ENCODE measurements at regions not wholly inside any gene's neighbourhood (a gene's known extent, or its start where the extent isn't known, plus 50 kb on each side); places are given as distances from the start of the nearest gene placed in this dataset.

- WGBS, 2 donors, result 54 to 56% methylated on average over 2 of the region's 2 CpGs
- no peak for DNase-seq (ENCODE audit: low spot score in 2 of 2)
- intact Hi-C loops (cut with DNase I; ENCODE audit: low total_unique reads), result no loop called here
- no peak for TF ChIP-seq POLR2A (IDR thresholded peaks at IDR 0.05)
- no peak for TF ChIP-seq CTCF (IDR thresholded peaks at IDR 0.05)
- H3K4me3 ChIP-seq (ENCODE audit: low read depth, poor library complexity, severe bottlenecking), result no peak overlapping the region
These were observed 161.0 kb upstream of the GPRIN3 start for GRCh38 chr4:89468602-89469001.

GRCh38 chr4:89463341-89463740 lies 155.7 kb upstream of the GPRIN3 start:
- TF ChIP-seq POLR2A (IDR thresholded peaks at IDR 0.05) (no peak), CTCF (IDR thresholded peaks at IDR 0.05) (no peak)
- intact Hi-C loops (cut with DNase I; ENCODE audit: low total_unique reads), result no loop called here
- no peak for DNase-seq (ENCODE audit: low spot score in 2 of 2)

GRCh38 chr4:89447543-89447942 lies 139.9 kb upstream of the GPRIN3 start:
- H3K4me3 ChIP-seq (ENCODE audit: low read depth, poor library complexity, severe bottlenecking), result no peak overlapping the region
- no peak for TF ChIP-seq CTCF (IDR thresholded peaks at IDR 0.05)
- no peak for TF ChIP-seq POLR2A (IDR thresholded peaks at IDR 0.05)
- intact Hi-C loops (cut with DNase I; ENCODE audit: low total_unique reads), result no loop called here
- 70 to 85% methylated on average over 1 of the region's 1 CpG for WGBS, 2 donors
- no peak for DNase-seq (ENCODE audit: low spot score in 2 of 2)

More at GRCh38 chr4:89463341-89463740, 155.7 kb upstream of the GPRIN3 start:
- H3K4me3 ChIP-seq (ENCODE audit: low read depth, poor library complexity, severe bottlenecking), result no peak overlapping the region

- intact Hi-C loops (cut with DNase I; ENCODE audit: low total_unique reads), result no loop called here
- no peak for TF ChIP-seq POLR2A (IDR thresholded peaks at IDR 0.05)
- no peak for TF ChIP-seq CTCF (IDR thresholded peaks at IDR 0.05)
- H3K4me3 ChIP-seq (ENCODE audit: low read depth, poor library complexity, severe bottlenecking), result no peak overlapping the region
- WGBS, 2 donors, result 74% methylated on average over 2 of the region's 2 CpGs
- DNase-seq (ENCODE audit: low spot score in 2 of 2), result no peak
These were observed 138.6 kb upstream of the GPRIN3 start for GRCh38 chr4:89446193-89446592.

- DNase-seq (ENCODE audit: low spot score in 2 of 2), result no peak
- no peak overlapping the region for H3K4me3 ChIP-seq (ENCODE audit: low read depth, poor library complexity, severe bottlenecking)
- intact Hi-C loops (cut with DNase I; ENCODE audit: low total_unique reads), result loop anchor here (5.0 kb wide), 1 partner anchor 212 kb away; no protein-coding TSS in a partner anchor
- 88 to 91% methylated on average over 2 of the region's 2 CpGs for WGBS, 2 donors
- TF ChIP-seq POLR2A (IDR thresholded peaks at IDR 0.05) (no peak), CTCF (IDR thresholded peaks at IDR 0.05) (no peak)
These were observed 131.9 kb upstream of the GPRIN3 start for GRCh38 chr4:89439533-89439932.

GRCh38 chr4:89438102-89438831 lies 130.7 kb upstream of the GPRIN3 start:
- TF ChIP-seq CTCF (IDR thresholded peaks at IDR 0.05), result no peak
- TF ChIP-seq POLR2A (IDR thresholded peaks at IDR 0.05), result no peak
- 67 to 79% methylated on average over 14 of the region's 14 CpGs for WGBS, 2 donors
- no peak overlapping the region for H3K4me3 ChIP-seq (ENCODE audit: low read depth, poor library complexity, severe bottlenecking)
- intact Hi-C loops (cut with DNase I; ENCODE audit: low total_unique reads), result loop anchor here (5.0 kb wide), 1 partner anchor 211 kb away; no protein-coding TSS in a partner anchor
- peak in 1 of 2 donors; percentile 14 for DNase-seq (ENCODE audit: low spot score in 2 of 2)
